Right ventricle myocardium superior (tissue), 1 donor: ENCODE measurements at regions not wholly inside any gene's neighbourhood (a gene's known extent, or its start where the extent isn't known, plus 50 kb on each side); places are given as distances from the start of the nearest gene placed in this dataset.

Experiments
- ATAC-seq: fragments of 200-7000 bp; cut with Tn5 transposase; one replicate; pipeline ENCODE4 v1.9.1; 2020; ENCODE audit warnings: mild to moderate bottlenecking; ENCODE audit not compliant: poor library complexity
- DNase-seq: peaks from one replicate; pipeline ENCODE4 v3.0.0-alpha.2; 2020
- intact Hi-C: fragments of 100-400 bp; cut with DNase I; formaldehyde crosslinking; loops from one replicate; pipeline ENCODE4 v1.11.2; 2022
- donor health status: DM: no; HTN: yes; CAD: no; lungs with severe emphysema.

DNA sequence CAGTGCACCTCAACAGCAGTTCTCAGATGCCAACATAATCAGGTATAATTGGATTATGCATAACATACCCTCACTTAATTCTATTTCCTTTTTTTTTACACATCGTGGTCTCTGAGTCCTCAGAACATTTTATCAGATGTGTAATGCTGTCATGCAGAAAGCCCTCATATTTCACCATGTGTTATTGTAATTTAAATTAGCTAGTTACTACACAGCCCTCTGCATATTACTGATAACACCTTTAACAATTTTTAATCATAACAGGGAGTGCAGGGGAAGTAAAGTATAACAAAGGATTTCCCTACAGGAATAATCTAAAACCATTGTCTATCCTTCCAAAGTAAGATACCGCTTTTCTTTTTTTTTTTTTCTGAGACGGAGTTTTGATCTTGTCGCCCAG is 91.9 kb upstream of the CCDC28A start:
- ATAC-seq (no peak), DNase-seq (no peak)
- intact Hi-C loops, result no loop called here

DNA sequence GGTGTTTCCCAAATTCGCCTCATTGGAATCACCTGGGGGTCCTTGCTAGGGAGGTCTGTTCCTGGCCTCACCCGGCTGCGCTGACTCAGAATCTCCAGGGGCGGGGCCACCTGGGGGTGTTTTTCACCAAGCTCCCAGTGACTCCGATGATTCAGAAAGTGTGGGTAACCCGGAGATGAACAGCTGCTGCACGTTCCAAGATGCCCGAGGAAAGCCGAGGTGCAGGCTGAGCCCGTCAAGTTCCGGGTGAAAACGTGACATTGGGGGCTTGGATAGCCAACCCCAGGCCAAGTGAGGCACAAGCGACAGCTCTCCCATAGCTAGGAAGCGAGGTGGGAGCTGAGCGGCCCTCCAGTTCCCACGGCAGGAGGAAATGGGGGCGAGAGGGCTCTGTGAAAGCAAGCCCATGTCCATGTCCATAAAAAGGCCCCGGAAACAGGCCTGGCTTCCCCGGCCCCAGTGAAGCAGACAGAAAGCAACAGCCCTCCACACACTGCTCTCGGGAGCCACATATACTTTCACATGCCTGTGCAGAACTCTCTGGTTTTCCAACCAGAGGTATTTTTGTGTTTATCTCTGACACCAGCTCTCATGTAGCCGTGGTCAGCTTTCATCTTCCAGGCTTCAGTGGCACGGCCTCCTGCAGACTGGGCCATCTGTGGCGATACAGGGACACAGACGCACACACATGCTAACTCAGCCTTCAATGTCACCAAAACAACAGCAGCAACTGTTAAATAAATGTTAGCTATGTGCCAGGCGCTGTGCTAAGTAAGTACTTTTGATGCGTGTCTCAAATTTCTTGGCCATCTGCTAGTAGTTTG is 90.7 kb upstream of the CCDC28A start:
- DNase-seq, result no peak
- intact Hi-C loops, result no loop called here
- ATAC-seq, result no peak

GRCh38 chr6:138685257-138685656 is 88.3 kb upstream of the CCDC28A start:
- DNase-seq, result no peak
- intact Hi-C loops, result loop anchor here (5.0 kb wide), 1 partner anchor 77 kb away; no protein-coding TSS in a partner anchor
- no peak for ATAC-seq

- DNase-seq, result no peak
- intact Hi-C loops, result loop anchor here (5.0 kb wide), 1 partner anchor 77 kb away; no protein-coding TSS in a partner anchor
- ATAC-seq, result no peak
Measured at GRCh38 chr6:138685781-138686180, 87.8 kb upstream of the CCDC28A start.

DNA sequence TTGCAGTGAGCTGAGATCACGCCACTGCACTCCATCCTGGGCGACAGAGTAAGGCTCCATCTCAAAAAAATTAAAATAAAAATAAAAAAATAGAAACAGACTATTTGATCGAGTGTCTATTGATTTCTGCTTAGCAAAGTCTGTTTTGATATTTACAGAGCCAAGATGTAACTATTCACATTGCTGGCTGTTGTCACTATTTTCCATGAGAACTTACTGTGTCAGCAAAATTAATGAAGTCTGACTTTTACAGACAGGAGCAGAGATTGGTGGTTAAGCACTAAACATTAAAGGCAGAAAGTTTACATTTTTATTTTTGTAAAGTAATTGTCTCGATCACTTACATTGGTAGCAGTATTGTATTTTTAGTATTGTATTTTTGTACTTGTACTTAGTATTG is 85.0 kb upstream of the CCDC28A start:
- intact Hi-C loops, result loop anchor here (5.0 kb wide), 1 partner anchor 74 kb away; no protein-coding TSS in a partner anchor
- ATAC-seq (no peak), DNase-seq (no peak)

GRCh38 chr6:138689849-138690248 is 83.7 kb upstream of the CCDC28A start:
- intact Hi-C loops, result loop anchor here (5.0 kb wide), 1 partner anchor 72 kb away; no protein-coding TSS in a partner anchor
- DNase-seq (no peak), ATAC-seq (no peak)

DNA sequence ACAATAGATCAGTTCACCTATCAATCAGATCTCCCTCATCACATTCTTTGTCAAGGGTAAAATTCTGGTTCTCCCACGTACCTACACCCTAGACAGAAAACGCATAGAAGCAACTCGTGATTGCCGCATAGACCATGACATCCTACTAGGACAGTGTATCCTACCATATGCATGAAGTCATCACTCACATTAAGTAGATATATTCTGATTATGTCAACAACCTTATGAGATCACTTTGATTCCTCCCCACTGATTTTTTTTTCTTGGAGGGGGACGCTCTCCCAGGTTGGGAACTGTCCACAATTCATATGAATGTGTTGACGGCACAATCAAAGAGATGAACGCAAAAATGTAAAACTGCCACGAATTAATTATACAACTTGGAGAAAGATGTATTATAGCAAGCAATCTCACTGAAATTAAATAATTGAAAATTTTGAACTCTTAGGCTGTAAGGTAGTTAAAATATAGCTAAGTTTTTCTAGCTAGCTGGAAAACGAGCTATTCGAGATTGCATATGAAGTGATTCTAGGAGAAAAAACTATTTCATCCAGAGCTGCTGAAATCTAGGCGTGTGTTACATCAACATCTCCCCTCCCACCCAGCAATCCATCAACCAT is 82.5 kb upstream of the CCDC28A start:
- DNase-seq (no peak), ATAC-seq (no peak)
- intact Hi-C loops, result no loop called here

DNA sequence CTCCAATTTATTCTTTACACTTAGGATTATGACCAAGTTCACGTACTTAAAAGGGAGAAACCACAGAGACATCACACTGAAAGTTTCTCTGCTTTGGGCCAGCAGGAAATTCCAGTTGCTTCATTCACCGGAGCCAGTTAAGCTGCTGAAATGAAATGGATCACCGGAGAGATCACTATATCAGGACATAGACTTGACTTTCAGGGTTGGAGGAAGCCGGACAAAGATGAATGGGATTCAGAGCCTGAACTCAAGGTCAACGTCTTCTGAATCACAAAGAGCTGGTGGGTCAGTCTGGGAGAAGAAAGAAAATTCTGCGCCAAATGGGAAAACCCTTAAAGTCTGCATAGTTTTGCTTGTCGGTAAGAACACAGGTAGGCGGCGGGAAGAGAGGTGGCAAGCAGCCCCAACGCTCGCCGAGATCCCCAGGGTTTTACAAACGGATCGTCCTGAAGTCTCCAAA is 81.9 kb upstream of the CCDC28A start:
- ATAC-seq (peak; percentile 11), DNase-seq (no peak)
- intact Hi-C loops, result no loop called here

GRCh38 chr6:138692058-138692977 is 81.3 kb upstream of the CCDC28A start:
- peak; percentile 93 for ATAC-seq
- intact Hi-C loops, result no loop called here

DNA sequence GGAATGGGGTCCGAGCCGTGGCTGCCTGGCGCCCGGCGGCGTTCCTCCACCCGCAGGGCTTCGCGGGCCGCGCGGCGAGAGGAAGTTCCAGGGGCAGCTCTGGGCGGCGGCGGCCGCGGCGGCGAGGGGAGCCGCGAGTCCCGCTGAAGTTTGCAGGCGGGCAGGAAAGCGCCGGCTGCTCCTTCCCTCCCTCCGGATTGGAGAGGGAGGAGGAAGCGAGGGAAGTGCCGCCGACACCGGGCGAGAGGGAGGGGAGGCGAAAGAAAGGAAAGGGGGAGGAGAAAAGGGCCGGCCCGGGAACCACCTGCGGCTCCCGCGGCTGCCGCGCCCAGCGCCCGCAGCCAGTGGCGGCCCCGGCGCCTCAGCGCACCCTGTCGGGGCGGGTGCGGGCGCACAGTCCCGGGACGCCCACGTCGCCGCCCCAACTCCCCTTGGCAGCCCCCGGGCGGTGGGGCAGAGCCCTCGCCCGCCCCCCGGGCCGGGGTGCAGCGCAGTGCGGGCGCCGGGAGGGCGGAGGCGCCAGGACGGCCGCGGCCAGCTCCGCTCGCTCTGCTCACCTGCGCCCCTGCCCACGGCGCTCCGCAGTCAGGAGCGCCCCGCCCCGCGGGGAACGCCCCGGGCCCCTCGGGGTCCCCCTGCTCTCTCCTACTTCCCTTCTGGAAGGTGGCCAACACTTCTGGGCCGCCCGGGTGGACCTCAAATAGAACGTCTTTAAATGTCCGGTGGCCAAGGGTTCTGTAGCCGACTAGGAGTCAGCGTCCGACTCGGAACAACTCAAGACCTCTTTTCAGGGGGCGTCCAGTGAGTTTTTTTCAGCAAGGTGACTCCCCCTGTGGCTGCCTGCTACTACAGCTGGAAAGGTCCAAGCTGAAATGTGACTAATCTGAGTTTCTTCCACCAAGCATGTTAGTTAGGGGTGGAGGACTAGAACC is 80.3 kb upstream of the CCDC28A start:
- intact Hi-C loops, result no loop called here
- ATAC-seq (peak; percentile 70), DNase-seq (peak; percentile 76)

More at GRCh38 chr6:138692058-138692977, 81.3 kb upstream of the CCDC28A start:
- DNase-seq, result peak; percentile 85

GRCh38 chr6:138695193-138695592 is 78.4 kb upstream of the CCDC28A start:
- DNase-seq (no peak), ATAC-seq (no peak)
- intact Hi-C loops, result no loop called here

DNA sequence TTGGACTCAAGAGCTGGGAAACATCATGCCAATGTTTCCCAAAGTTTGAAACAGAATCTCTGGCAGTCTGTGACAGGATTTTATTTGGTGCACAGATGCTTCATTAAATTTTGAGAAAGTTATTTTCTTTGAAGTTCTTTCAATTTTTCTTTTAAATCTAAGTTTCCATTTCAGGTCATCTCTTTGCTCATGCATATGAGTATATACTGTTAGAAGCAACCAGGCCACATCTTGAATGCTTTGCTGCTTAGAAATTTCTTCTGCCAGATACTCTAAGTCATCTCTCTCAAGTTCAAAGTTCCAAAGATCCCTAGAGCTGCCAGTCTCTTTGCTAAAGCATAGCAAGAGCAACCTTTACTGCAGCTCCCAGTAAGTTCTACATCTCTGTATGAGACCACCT is 59.1 kb upstream of the CCDC28A start:
- DNase-seq (no peak), ATAC-seq (no peak)
- intact Hi-C loops, result no loop called here

DNA sequence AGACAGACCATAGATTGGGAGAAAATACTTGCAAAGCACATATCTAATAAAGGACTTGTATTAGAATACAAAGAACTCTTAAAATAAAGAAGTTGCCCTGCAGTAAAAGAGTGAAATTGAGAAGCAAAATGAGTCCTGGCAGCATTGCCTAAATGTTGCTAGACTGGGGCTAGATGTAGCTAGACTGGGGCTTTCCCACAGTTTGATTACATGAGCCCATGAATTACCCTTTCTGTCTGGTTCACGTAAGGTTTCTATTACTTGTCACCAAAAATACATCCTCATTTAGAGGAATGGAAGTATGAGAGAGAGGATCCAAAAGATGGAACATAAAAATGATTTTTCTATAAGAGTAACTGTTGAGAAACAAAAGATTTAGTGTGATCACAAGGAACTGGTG is 57.6 kb upstream of the CCDC28A start:
- DNase-seq (no peak), ATAC-seq (no peak)
- intact Hi-C loops, result no loop called here

DNA sequence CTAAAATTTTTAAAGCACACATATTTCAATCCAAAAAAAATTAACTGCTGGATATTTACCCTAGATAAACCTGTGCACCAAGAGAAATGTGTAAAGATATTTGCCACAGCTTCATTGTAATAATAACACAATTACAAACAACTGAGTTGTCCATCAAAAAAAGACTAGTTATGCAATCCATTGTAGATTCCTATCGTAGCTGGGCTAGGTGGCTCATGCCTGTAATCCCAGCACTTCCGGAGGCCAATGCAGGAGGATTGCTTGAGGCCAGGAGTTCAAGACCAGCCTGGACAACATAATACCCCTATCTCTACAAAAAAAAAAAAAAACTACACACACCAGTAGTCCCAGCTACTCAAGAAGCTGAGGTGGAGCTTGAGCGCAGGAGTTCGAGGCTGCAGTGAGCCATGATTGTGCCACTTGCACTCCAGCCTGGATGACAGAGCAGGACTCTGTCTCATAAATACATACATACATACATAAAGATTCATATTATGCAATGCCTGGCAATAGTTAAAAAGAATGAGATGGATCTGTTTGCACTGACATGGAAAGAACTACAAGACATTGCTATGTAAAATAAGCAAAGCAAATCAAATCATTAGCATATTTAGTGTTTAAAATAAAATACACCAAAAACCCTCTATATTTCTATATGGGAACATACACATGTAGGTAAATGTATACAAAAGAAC is 56.5 kb upstream of the CCDC28A start:
- DNase-seq (no peak), ATAC-seq (no peak)
- intact Hi-C loops, result no loop called here

- intact Hi-C loops, result no loop called here
- no peak for DNase-seq
- peak; percentile 84 for ATAC-seq
Measured at GRCh38 chr6:138719011-138719635, 54.4 kb upstream of the CCDC28A start.

GRCh38 chr6:138719744-138720143 is 53.8 kb upstream of the CCDC28A start:
- DNase-seq (no peak), ATAC-seq (no peak)
- intact Hi-C loops, result no loop called here
